SH-SY5Y (cell line): ENCODE measurements at regions not wholly inside any gene's neighbourhood (a gene's known extent, or its start where the extent isn't known, plus 50 kb on each side); places are given as distances from the start of the nearest gene placed in this dataset.

Experiments
- GATA2 ChIP-seq: IDR thresholded peaks from 2 replicates; pipeline ENCODE4 v1.6.1; 2011; ENCODE audit warnings: mild to moderate bottlenecking, low read depth, low read length
- GATA3 ChIP-seq: IDR thresholded peaks from 2 replicates; pipeline ENCODE4 v1.6.1; 2011; ENCODE audit warnings: low read depth, mild to moderate bottlenecking, low read length, moderate library complexity

DNA sequence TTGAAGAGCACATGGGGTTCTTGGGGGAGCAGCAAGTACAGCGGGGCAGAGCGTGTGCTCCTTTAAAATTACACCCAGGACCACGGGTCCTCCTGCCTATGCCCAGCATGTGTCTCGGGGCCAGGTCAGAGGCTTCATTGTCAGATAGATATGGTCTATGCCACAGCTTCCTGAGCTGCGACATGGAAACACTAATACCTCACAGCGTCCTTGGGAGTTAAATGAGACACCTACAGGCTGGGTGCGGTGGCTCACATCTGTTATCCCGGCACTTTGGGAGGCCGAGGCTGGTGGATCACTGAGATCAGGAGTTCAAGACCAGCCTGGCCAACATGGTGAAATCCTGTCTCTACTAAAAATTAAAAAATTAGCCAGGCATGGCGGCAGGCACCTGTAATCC, 110.8 kb upstream of the ATL2 start:
- TF ChIP-seq GATA2 (no peak), GATA3 (no peak)
